Ascending aorta (tissue), 2 donors: ENCODE measurements at regions not wholly inside any gene's neighbourhood (a gene's known extent, or its start where the extent isn't known, plus 50 kb on each side); places are given as distances from the start of the nearest gene placed in this dataset.

Experiments used
- DNase-seq, 2 donors: peaks; one replicate each; pipeline ENCODE4 v3.0.0-alpha.2; 2019; ENCODE audit warnings: low spot score in 2 of 2
- H3K27ac ChIP-seq, 2 donors: fragments of 200-600 bp; sonication (generic); one replicate each; pipeline ENCODE4 v1.5.1; 2016 to 2017; ENCODE audit warnings: mild to moderate bottlenecking in 1 of 2
- H3K27me3 ChIP-seq: fragments of 200-600 bp; sonication (generic); one replicate; pipeline ENCODE4 v1.5.1; 2017
- H3K36me3 ChIP-seq, 2 donors: fragments of 200-600 bp; sonication (generic); one replicate each; pipeline ENCODE4 v1.5.1; 2016
- H3K4me1 ChIP-seq, 2 donors: fragments of 200-600 bp; sonication (generic); one replicate each; pipeline ENCODE4 v1.5.1; 2016 to 2017; ENCODE audit warnings: mild to moderate bottlenecking in 1 of 2
- H3K4me3 ChIP-seq, 2 donors: fragments of 200-600 bp; sonication (generic); one replicate each; pipeline ENCODE4 v1.5.1; 2016 to 2017; ENCODE audit warnings: mild to moderate bottlenecking in 1 of 2
- H3K9me3 ChIP-seq, 2 donors: fragments of 200-600 bp; sonication (generic); one replicate each; pipeline ENCODE4 v1.5.1; 2016
- intact Hi-C: fragments of 100-400 bp; cut with DNase I; formaldehyde crosslinking; loops from one replicate; pipeline ENCODE4 v1.15.1; 2023
- TF ChIP-seq, protein P1 (sequence below), 3 experiments: fragments of 200-600 bp in 2 of 3; fragments of 450-650 bp in 1 of 3; sonication (generic) in 2 of 3; IDR thresholded peaks; one replicate each; pipeline ENCODE4 v1.5.1; 2016 to 2019; ENCODE audit warnings: antibody characterized with exemption in 3 of 3, mild to moderate bottlenecking in 1 of 3, moderate library complexity in 1 of 3

DNA sequence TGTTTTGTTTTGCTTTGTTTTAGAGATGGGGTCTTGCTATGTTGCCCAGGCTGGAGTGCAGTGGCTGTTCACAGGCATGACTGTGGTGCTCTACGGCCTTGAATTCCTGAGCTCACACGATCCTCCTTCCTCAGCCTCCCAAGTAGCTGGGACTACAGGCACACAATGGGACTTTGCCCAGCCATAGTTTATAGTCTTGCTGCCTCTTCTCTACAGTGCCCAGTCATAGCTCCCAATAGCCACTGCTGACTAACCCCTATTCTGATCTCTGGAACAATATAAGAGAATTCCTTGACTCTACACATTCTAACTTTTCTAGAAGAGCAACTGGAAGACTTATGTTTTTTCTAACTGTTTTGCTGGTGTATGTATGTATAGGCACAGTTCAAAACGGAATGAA is 319.2 kb downstream of the PCDH7 start:
- TF ChIP-seq, protein P1, sequence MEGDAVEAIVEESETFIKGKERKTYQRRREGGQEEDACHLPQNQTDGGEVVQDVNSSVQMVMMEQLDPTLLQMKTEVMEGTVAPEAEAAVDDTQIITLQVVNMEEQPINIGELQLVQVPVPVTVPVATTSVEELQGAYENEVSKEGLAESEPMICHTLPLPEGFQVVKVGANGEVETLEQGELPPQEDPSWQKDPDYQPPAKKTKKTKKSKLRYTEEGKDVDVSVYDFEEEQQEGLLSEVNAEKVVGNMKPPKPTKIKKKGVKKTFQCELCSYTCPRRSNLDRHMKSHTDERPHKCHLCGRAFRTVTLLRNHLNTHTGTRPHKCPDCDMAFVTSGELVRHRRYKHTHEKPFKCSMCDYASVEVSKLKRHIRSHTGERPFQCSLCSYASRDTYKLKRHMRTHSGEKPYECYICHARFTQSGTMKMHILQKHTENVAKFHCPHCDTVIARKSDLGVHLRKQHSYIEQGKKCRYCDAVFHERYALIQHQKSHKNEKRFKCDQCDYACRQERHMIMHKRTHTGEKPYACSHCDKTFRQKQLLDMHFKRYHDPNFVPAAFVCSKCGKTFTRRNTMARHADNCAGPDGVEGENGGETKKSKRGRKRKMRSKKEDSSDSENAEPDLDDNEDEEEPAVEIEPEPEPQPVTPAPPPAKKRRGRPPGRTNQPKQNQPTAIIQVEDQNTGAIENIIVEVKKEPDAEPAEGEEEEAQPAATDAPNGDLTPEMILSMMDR (IDR thresholded peaks at IDR 0.05) = no peak

DNA sequence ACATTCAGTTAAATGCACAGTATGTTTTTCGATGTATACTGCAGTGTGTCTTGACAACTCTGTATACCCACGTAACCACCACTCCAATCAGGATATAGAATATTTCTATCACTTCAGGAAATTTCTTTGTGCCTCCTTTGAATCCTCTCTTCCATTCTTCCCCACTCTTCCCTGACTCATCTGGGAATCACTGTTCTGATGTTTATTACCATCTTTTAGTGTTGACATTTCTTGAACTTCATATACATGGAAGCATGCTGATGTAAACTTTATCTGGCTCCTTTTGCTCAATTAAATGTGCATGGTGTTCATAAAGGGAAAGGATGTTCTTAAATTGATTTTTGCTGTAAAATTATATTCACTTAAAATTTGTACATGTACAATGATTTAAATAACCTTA is 319.9 kb downstream of the PCDH7 start:
- Histone ChIP-seq H3K27me3 (no peaks in the 10 kb centered on the region), H3K9me3 (no peaks in the 10 kb centered on the region), H3K4me1 (peaks cover 0 to 20% of the 10 kb centered on the region in 2 donors), H3K36me3 (no peaks in the 10 kb centered on the region), H3K4me3 (no peak overlapping the region), H3K27ac (no peak overlapping the region)
- DNase-seq = no peak
- TF ChIP-seq, protein P1 (IDR thresholded peaks at IDR 0.05) = no peak
- intact Hi-C loops = no loop called here

More for the DNA sequence above, 319.2 kb downstream of the PCDH7 start:
- H3K9me3 ChIP-seq = no peaks in the 10 kb centered on the region
- intact Hi-C loops = no loop called here
- no peaks in the 10 kb centered on the region for H3K27me3 ChIP-seq
- H3K4me1 ChIP-seq = peaks cover 0 to 20% of the 10 kb centered on the region in 2 donors
- H3K4me3 ChIP-seq = no peak overlapping the region
- H3K27ac ChIP-seq = no peak overlapping the region
- H3K36me3 ChIP-seq = no peaks in the 10 kb centered on the region
- no peak for DNase-seq

GRCh38 chr4:31041385-31041784 is 321.2 kb downstream of the PCDH7 start:
- Histone ChIP-seq H3K4me1 (peaks cover 0 to 10% of the 10 kb centered on the region in 2 donors), H3K27ac (no peak overlapping the region), H3K4me3 (no peak overlapping the region), H3K9me3 (no peaks in the 10 kb centered on the region), H3K27me3 (no peaks in the 10 kb centered on the region), H3K36me3 (no peaks in the 10 kb centered on the region)
- no peak for DNase-seq
- TF ChIP-seq, protein P1 (IDR thresholded peaks at IDR 0.05) = no peak
- intact Hi-C loops = no loop called here

GRCh38 chr4:31041853-31042252 is 321.7 kb downstream of the PCDH7 start:
- H3K4me1 ChIP-seq = peaks cover 0 to 10% of the 10 kb centered on the region in 2 donors
- H3K36me3 ChIP-seq = no peaks in the 10 kb centered on the region
- no peaks in the 10 kb centered on the region for H3K9me3 ChIP-seq
- TF ChIP-seq, protein P1 (IDR thresholded peaks at IDR 0.05) = no peak
- H3K27ac ChIP-seq = no peak overlapping the region
- intact Hi-C loops = no loop called here
- DNase-seq = no peak
- no peak overlapping the region for H3K4me3 ChIP-seq
- H3K27me3 ChIP-seq = no peaks in the 10 kb centered on the region

DNA sequence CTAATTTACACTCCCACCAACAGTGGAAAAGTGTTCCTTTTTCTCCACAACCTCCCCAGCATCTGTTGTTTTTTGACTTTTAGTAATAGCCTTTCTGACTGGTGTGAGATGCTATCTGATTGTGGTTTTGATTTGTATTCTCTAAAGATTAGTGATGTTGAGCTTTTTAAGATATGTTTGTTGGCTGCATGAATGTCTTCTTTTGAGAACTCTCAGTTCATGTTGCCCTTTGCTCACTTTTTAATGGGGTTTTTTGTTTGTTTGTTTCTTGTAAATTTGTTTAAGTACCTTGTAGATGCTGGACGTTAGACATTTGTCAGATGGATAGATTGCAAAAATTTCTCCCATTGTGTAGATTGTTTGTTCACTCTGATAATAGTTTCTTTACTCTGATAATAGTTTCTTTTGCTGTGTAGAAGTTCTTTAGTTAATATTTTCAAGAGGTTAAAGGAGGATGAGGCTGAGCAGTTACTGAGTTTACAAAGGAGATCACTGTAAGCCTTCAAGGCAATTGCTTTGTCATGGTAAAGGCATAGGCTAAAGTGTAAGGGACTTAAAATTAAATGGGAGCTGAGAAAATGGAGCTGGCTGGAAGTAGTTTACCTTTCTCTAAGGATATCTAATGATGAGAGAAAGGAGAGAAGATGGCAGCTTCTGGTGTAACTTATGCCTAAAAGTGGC is 323.4 kb downstream of the PCDH7 start:
- Histone ChIP-seq H3K36me3 (no peaks in the 10 kb centered on the region), H3K27me3 (no peaks in the 10 kb centered on the region), H3K4me3 (no peak overlapping the region), H3K9me3 (no peaks in the 10 kb centered on the region), H3K4me1 (peaks cover 0 to 13% of the 10 kb centered on the region in 2 donors), H3K27ac (no peak overlapping the region)
- TF ChIP-seq, protein P1 (IDR thresholded peaks at IDR 0.05) = no peak
- DNase-seq = no peak
- intact Hi-C loops = no loop called here
